Neutrophil (primary cell): ENCODE measurements at regions not wholly inside any gene's neighbourhood (a gene's known extent, or its start where the extent isn't known, plus 50 kb on each side); places are given as distances from the start of the nearest gene placed in this dataset.

Source experiments
- H3K27ac ChIP-seq: fragments of 200-600 bp; sonication (generic); 2 replicates; pipeline ENCODE4 v1.5.1; 2016; ENCODE audit warnings: mild to moderate bottlenecking, moderate library complexity
- H3K27me3 ChIP-seq: fragments of 200-600 bp; sonication (generic); 2 replicates; pipeline ENCODE4 v1.6.0; 2016; ENCODE audit warnings: mild to moderate bottlenecking
- H3K36me3 ChIP-seq: fragments of 200-600 bp; sonication (generic); 2 replicates; pipeline ENCODE4 v1.5.1; 2017
- H3K4me1 ChIP-seq, 2 experiments: fragments of 200-600 bp in 1 of 2; sonication (generic) in 1 of 2; 1 replicate in 1 of 2; 2 replicates in 1 of 2; pipeline versions ENCODE4 v1.5.1 to v1.6.1; 2013 to 2016; ENCODE audit warnings: low read depth in 1 of 2, low read length in 1 of 2, mild to moderate bottlenecking in 1 of 2, moderate library complexity in 1 of 2; ENCODE audit not compliant: control insufficient read depth in 1 of 2, insufficient read depth in 1 of 2
- H3K4me3 ChIP-seq, 2 experiments: fragments of 200-600 bp in 1 of 2; sonication (generic) in 1 of 2; 1 replicate in 1 of 2; 2 replicates in 1 of 2; pipeline ENCODE4 v1.5.1; 2013 to 2016; ENCODE audit warnings: low read depth in 1 of 2, low read length in 1 of 2, mild to moderate bottlenecking in 1 of 2, moderate library complexity in 1 of 2
- H3K9me3 ChIP-seq: fragments of 200-600 bp; sonication (generic); 2 replicates; pipeline ENCODE4 v1.5.1; 2016
- TF ChIP-seq, protein P1 (sequence below): fragments of 200-600 bp; sonication (generic); IDR thresholded peaks from 2 replicates; pipeline ENCODE4 v1.5.1; 2016; ENCODE audit warnings: antibody characterized with exemption

DNA sequence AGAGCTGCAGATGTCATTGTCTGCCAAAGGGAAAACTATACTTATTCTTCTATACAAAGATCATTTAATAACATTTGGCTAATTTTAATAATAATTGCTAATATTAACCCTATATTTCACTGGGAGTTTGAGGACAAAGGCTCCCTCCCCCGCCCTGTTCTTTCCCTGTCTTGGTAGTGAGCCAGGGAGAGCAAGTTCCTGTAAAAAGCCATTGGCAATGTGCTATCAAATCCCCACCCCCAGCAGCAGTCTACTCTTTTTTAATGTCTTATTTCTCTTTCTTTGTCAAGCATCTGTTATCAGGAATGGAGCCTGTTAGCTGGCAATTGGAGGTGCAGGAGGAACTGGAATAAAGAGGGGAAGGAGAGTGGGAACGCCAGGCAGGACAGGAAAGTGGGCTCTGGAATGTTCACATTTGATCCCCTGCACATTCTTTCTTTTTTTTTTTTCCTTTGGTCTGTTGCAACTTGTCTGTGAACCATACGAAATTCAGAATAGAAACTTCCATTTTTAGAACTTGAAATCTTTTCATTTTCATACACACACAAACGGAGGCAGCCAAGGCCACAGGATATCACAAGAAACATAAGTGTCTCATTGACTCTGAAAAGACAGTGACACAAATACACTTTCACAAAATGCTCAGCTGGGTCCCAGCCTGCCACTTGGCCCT, 664.8 kb upstream of the ZNF608 start:
- Histone ChIP-seq H3K27me3 (peaks cover 4% of the 10 kb centered on the region), H3K27ac (no peak overlapping the region), H3K4me3 (no peak overlapping the region), H3K9me3 (no peaks in the 10 kb centered on the region), H3K4me1 (no peaks in the 10 kb centered on the region), H3K36me3 (no peaks in the 10 kb centered on the region)
- TF ChIP-seq, protein P1, sequence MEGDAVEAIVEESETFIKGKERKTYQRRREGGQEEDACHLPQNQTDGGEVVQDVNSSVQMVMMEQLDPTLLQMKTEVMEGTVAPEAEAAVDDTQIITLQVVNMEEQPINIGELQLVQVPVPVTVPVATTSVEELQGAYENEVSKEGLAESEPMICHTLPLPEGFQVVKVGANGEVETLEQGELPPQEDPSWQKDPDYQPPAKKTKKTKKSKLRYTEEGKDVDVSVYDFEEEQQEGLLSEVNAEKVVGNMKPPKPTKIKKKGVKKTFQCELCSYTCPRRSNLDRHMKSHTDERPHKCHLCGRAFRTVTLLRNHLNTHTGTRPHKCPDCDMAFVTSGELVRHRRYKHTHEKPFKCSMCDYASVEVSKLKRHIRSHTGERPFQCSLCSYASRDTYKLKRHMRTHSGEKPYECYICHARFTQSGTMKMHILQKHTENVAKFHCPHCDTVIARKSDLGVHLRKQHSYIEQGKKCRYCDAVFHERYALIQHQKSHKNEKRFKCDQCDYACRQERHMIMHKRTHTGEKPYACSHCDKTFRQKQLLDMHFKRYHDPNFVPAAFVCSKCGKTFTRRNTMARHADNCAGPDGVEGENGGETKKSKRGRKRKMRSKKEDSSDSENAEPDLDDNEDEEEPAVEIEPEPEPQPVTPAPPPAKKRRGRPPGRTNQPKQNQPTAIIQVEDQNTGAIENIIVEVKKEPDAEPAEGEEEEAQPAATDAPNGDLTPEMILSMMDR = no peak

GRCh38 chr5:125411744-125412560, 665.5 kb upstream of the ZNF608 start:
- H3K4me3 ChIP-seq = no peak overlapping the region
- TF ChIP-seq, protein P1 = no peak
- H3K27me3 ChIP-seq = peaks cover 4% of the 10 kb centered on the region
- no peak overlapping the region for H3K27ac ChIP-seq
- no peaks in the 10 kb centered on the region for H3K9me3 ChIP-seq
- no peaks in the 10 kb centered on the region for H3K36me3 ChIP-seq
- no peaks in the 10 kb centered on the region for H3K4me1 ChIP-seq

DNA sequence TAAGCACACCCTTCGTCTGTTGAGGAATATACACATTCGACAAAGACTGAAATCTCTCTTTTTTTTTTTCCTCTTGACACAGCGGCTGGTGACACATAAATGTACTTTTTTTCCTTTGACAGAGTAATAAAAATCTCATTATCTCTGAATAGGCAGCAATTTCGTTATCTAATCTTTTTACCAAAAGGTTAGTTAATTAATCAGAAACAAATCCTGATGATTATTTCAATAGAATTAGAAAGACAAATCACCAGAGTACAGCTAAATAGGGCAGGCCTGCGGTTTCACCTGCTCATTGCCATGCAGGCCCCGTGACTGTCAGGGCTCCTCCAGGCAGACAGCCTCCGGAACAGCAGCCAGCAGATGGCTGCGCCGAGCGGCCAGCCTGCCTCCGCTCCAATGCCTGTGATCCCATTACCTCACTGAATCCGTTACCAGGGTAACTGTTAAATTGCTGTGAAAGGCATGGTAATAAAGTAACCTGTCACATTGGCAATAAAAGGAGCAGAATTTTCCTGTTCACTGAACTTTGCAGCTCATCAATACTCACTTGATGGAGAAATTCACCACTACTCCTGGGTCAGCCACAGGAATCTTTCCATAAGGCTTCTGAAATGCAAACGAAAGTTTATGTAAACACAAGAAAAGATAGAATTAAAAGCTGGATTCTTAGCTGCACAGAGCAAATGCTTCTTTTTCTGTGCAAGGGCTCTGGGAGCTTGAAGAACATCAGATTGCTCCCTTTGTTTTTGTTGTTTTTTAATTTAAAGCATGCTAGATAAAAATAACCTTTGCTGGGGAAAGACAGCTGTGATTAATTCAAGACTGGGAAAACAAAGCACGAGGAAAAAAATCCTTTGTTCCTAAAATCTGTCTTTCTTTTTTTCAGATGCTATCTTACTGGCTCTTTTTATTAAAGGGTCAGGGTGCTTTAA, 666.4 kb upstream of the ZNF608 start:
- peaks cover 4% of the 10 kb centered on the region for H3K27me3 ChIP-seq
- no peak overlapping the region for H3K4me3 ChIP-seq
- H3K9me3 ChIP-seq = no peaks in the 10 kb centered on the region
- H3K27ac ChIP-seq = no peak overlapping the region
- no peaks in the 10 kb centered on the region for H3K36me3 ChIP-seq
- TF ChIP-seq, protein P1 = no peak
- no peaks in the 10 kb centered on the region for H3K4me1 ChIP-seq

GRCh38 chr5:125413496-125414274, 667.2 kb upstream of the ZNF608 start:
- no peak overlapping the region for H3K4me3 ChIP-seq
- H3K36me3 ChIP-seq = no peaks in the 10 kb centered on the region
- H3K27ac ChIP-seq = no peak overlapping the region
- no peaks in the 10 kb centered on the region for H3K4me1 ChIP-seq
- H3K9me3 ChIP-seq = no peaks in the 10 kb centered on the region
- peaks cover 4% of the 10 kb centered on the region for H3K27me3 ChIP-seq
- TF ChIP-seq, protein P1 = no peak

DNA sequence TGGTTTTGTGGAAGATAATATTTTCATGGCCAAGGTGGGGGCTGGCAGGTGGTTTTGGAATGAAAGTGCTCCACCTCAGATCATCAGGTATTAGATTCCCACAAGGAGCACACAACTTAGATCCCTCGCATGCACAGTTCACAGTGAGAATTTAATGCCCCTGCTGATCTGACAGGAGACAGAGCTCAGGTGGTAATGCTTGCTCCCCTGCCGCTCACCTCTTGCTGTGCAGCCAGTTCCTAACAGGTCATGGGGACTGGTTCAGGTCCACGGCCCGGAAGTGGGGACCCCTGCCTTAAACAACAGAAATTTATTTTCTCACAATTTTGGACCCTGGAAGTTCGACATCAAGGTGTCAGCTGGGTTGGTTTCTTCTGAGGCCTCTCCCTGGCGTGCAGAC, 668.7 kb upstream of the ZNF608 start:
- H3K27ac ChIP-seq = no peak overlapping the region
- H3K4me1 ChIP-seq = no peaks in the 10 kb centered on the region
- no peak overlapping the region for H3K4me3 ChIP-seq
- H3K36me3 ChIP-seq = no peaks in the 10 kb centered on the region
- H3K27me3 ChIP-seq = peaks cover 4% of the 10 kb centered on the region
- H3K9me3 ChIP-seq = no peaks in the 10 kb centered on the region
- TF ChIP-seq, protein P1 = no peak
